CD4-positive, alpha-beta memory T cell (primary cell): ENCODE measurements at regions not wholly inside any gene's neighbourhood (a gene's known extent, or its start where the extent isn't known, plus 50 kb on each side); places are given as distances from the start of the nearest gene placed in this dataset.
A peak's percentile ranks its signal among the peaks of the same experiment; 100 is the strongest.

Source experiments
- CTCF ChIA-PET: fragments of 350-600 bp; sonication (Branson Sonifier 250); formaldehyde crosslinking; loops from one replicate; lab custom pipeline; 2021; ENCODE audit warnings: inconsistent platforms; ENCODE audit not compliant: partially characterized antibody; lab: Charles Lee
- POLR2A ChIA-PET: fragments of 350-600 bp; sonication (Branson Sonifier 250); formaldehyde crosslinking; loops from one replicate; lab custom pipeline; 2021; ENCODE audit not compliant: partially characterized antibody; lab: Charles Lee
- DNase-seq, 5 donors: peaks; one replicate each; pipeline versions ENCODE4 v3.0.0 to v3.0.0-alpha.2; 2020 to 2022; ENCODE audit warnings: mixed read lengths in 1 of 5
- H3K27ac ChIP-seq: one replicate; pipeline ENCODE4 v1.7.0; 2013; ENCODE audit warnings: low read depth, low read length
- H3K27me3 ChIP-seq: 2 replicates; pipeline ENCODE4 v1.7.0; 2013; ENCODE audit warnings: mild to moderate bottlenecking, low read length, moderate library complexity; ENCODE audit not compliant: insufficient read depth
- H3K36me3 ChIP-seq: 2 replicates; pipeline ENCODE4 v1.7.0; 2013; ENCODE audit warnings: mild to moderate bottlenecking, low read length, moderate library complexity; ENCODE audit not compliant: insufficient read depth
- H3K4me1 ChIP-seq: 2 replicates; pipeline ENCODE4 v1.7.0; 2013; ENCODE audit warnings: mild to moderate bottlenecking, low read length, moderate library complexity; ENCODE audit not compliant: insufficient read depth
- H3K4me3 ChIP-seq, 2 donors: one replicate each; pipeline ENCODE4 v1.7.0; 2013; ENCODE audit warnings: low read length in 2 of 2, mild to moderate bottlenecking in 1 of 2
- H3K9me3 ChIP-seq, 2 donors: one replicate each; pipeline ENCODE4 v1.7.0; 2013; ENCODE audit warnings: low read length in 2 of 2, control low read depth in 1 of 2; ENCODE audit not compliant: control insufficient read depth in 1 of 2
- H3K27ac Mint-ChIP-seq, 7 donors: one replicate each; pipeline ENCODE4 v1.8.0; 2020 to 2021; ENCODE audit warnings: mixed read lengths in 7 of 7, mild to moderate bottlenecking in 6 of 7, inconsistent platforms in 3 of 7, moderate library complexity in 3 of 7
- H3K27me3 Mint-ChIP-seq, 2 donors: one replicate each; pipeline ENCODE4 v1.8.0; 2020 to 2021; ENCODE audit warnings: mixed read lengths in 2 of 2
- H3K36me3 Mint-ChIP-seq, 2 donors: one replicate each; pipeline ENCODE4 v1.8.0; 2020 to 2021; ENCODE audit warnings: mixed read lengths in 2 of 2, inconsistent platforms in 1 of 2, mild to moderate bottlenecking in 1 of 2
- H3K4me1 Mint-ChIP-seq, 4 donors: one replicate each; pipeline ENCODE4 v1.8.0; 2020 to 2021; ENCODE audit warnings: mixed read lengths in 4 of 4, mild to moderate bottlenecking in 1 of 4
- H3K4me3 Mint-ChIP-seq, 8 donors: one replicate each; pipeline ENCODE4 v1.8.0; 2020 to 2021; ENCODE audit warnings: mixed read lengths in 8 of 8, mild to moderate bottlenecking in 7 of 8, moderate library complexity in 6 of 8, inconsistent platforms in 3 of 8
- H3K9me3 Mint-ChIP-seq, 8 donors: one replicate each; pipeline ENCODE4 v1.8.0; 2020 to 2021; ENCODE audit warnings: mixed read lengths in 8 of 8, mild to moderate bottlenecking in 5 of 8, inconsistent platforms in 3 of 8, moderate library complexity in 1 of 8
- intact Hi-C: fragments of 100-400 bp; cut with micrococcal nuclease; formaldehyde crosslinking; loops from one replicate; pipeline ENCODE4 v1.15.1; 2023

GRCh38 chr2:52745144-52745543 lies 1022.5 kb upstream of the CHAC2 start:
- no peaks in the 10 kb centered on the region for H3K4me1 ChIP-seq
- no peak for DNase-seq
- H3K27ac Mint-ChIP-seq: no peak overlapping the region
- H3K4me1 Mint-ChIP-seq: no peaks in the 10 kb centered on the region
- H3K4me3 ChIP-seq: no peak overlapping the region
- H3K9me3 Mint-ChIP-seq: peaks cover 0 to 30% (median 13%) of the 10 kb centered on the region in 8 donors
- POLR2A ChIA-PET: no interaction called here
- no peaks in the 10 kb centered on the region for H3K27me3 ChIP-seq
- no peaks in the 10 kb centered on the region for H3K9me3 ChIP-seq
- CTCF ChIA-PET: no interaction called here
- H3K36me3 Mint-ChIP-seq: peaks cover 0 to 3% of the 10 kb centered on the region in 2 donors
- no peak overlapping the region for H3K27ac ChIP-seq
- intact Hi-C loops: no loop called here
- no peaks in the 10 kb centered on the region for H3K27me3 Mint-ChIP-seq
- no peak overlapping the region for H3K4me3 Mint-ChIP-seq
- H3K36me3 ChIP-seq: no peaks in the 10 kb centered on the region

- ChIA-PET POLR2A (no interaction called here), CTCF (no interaction called here)
- Histone ChIP-seq H3K27me3 (no peaks in the 10 kb centered on the region), H3K36me3 (no peaks in the 10 kb centered on the region), H3K9me3 (no peaks in the 10 kb centered on the region), H3K4me3 (no peak overlapping the region), H3K4me1 (no peaks in the 10 kb centered on the region), H3K27ac (no peak overlapping the region)
- Mint-ChIP-seq H3K9me3 (peaks cover 0 to 11% (median 4%) of the 10 kb centered on the region in 8 donors), H3K27ac (no peak overlapping the region), H3K27me3 (no peaks in the 10 kb centered on the region), H3K4me3 (no peak overlapping the region), H3K36me3 (no peaks in the 10 kb centered on the region), H3K4me1 (no peaks in the 10 kb centered on the region)
- intact Hi-C loops: no loop called here
- no peak for DNase-seq
Observed at GRCh38 chr2:52732849-52733395, 1034.7 kb upstream of the CHAC2 start.

- no peaks in the 10 kb centered on the region for H3K4me1 ChIP-seq
- POLR2A ChIA-PET: no interaction called here
- no peak overlapping the region for H3K4me3 ChIP-seq
- DNase-seq: no peak
- Mint-ChIP-seq H3K27ac (peak overlapping the region in 1 of 7 donors; percentile 58), H3K4me1 (no peaks in the 10 kb centered on the region), H3K9me3 (peaks cover 2 to 19% (median 7%) of the 10 kb centered on the region in 8 donors), H3K4me3 (no peak overlapping the region), H3K36me3 (no peaks in the 10 kb centered on the region), H3K27me3 (no peaks in the 10 kb centered on the region)
- no peaks in the 10 kb centered on the region for H3K36me3 ChIP-seq
- H3K9me3 ChIP-seq: no peaks in the 10 kb centered on the region
- intact Hi-C loops: no loop called here
- no peaks in the 10 kb centered on the region for H3K27me3 ChIP-seq
- no peak overlapping the region for H3K27ac ChIP-seq
- CTCF ChIA-PET: no interaction called here
Observed at GRCh38 chr2:52724585-52724984, 1043.0 kb upstream of the CHAC2 start.

- no peak overlapping the region for H3K4me3 Mint-ChIP-seq
- DNase-seq: no peak
- Histone ChIP-seq H3K27ac (no peak overlapping the region), H3K9me3 (no peaks in the 10 kb centered on the region), H3K36me3 (no peaks in the 10 kb centered on the region), H3K4me1 (no peaks in the 10 kb centered on the region), H3K4me3 (no peak overlapping the region), H3K27me3 (no peaks in the 10 kb centered on the region)
- no peaks in the 10 kb centered on the region for H3K27me3 Mint-ChIP-seq
- no peak overlapping the region for H3K27ac Mint-ChIP-seq
- H3K36me3 Mint-ChIP-seq: no peaks in the 10 kb centered on the region
- no peaks in the 10 kb centered on the region for H3K4me1 Mint-ChIP-seq
- peaks cover 0 to 6% (median 1%) of the 10 kb centered on the region in 8 donors for H3K9me3 Mint-ChIP-seq
- intact Hi-C loops: no loop called here
- ChIA-PET POLR2A (no interaction called here), CTCF (no interaction called here)
Observed at GRCh38 chr2:52717836-52718235, 1049.8 kb upstream of the CHAC2 start.

GRCh38 chr2:52710810-52711618 lies 1056.6 kb upstream of the CHAC2 start:
- ChIA-PET CTCF (no interaction called here), POLR2A (no interaction called here)
- peaks cover 0 to 11% (median 2%) of the 10 kb centered on the region in 8 donors for H3K9me3 Mint-ChIP-seq
- no peaks in the 10 kb centered on the region for H3K36me3 ChIP-seq
- no peak overlapping the region for H3K27ac Mint-ChIP-seq
- no peaks in the 10 kb centered on the region for H3K4me1 ChIP-seq
- H3K4me1 Mint-ChIP-seq: no peaks in the 10 kb centered on the region
- no peaks in the 10 kb centered on the region for H3K27me3 ChIP-seq
- no peak overlapping the region for H3K4me3 Mint-ChIP-seq
- no peak overlapping the region for H3K27ac ChIP-seq
- no peak overlapping the region for H3K4me3 ChIP-seq
- intact Hi-C loops: no loop called here
- no peak for DNase-seq
- no peaks in the 10 kb centered on the region for H3K27me3 Mint-ChIP-seq
- no peaks in the 10 kb centered on the region for H3K36me3 Mint-ChIP-seq
- no peaks in the 10 kb centered on the region for H3K9me3 ChIP-seq

GRCh38 chr2:52704251-52704650 lies 1063.4 kb upstream of the CHAC2 start:
- Histone ChIP-seq H3K27me3 (no peaks in the 10 kb centered on the region), H3K4me1 (no peaks in the 10 kb centered on the region), H3K9me3 (no peaks in the 10 kb centered on the region), H3K27ac (no peak overlapping the region), H3K36me3 (no peaks in the 10 kb centered on the region), H3K4me3 (no peak overlapping the region)
- intact Hi-C loops: no loop called here
- POLR2A ChIA-PET: no interaction called here
- Mint-ChIP-seq H3K27me3 (no peaks in the 10 kb centered on the region), H3K9me3 (peaks cover 0 to 4% (median 1%) of the 10 kb centered on the region in 8 donors), H3K4me1 (no peaks in the 10 kb centered on the region), H3K4me3 (no peak overlapping the region), H3K36me3 (no peaks in the 10 kb centered on the region), H3K27ac (no peak overlapping the region)
- no peak for DNase-seq
- CTCF ChIA-PET: no interaction called here

GRCh38 chr2:52703004-52703403 lies 1064.6 kb upstream of the CHAC2 start:
- no peaks in the 10 kb centered on the region for H3K36me3 Mint-ChIP-seq
- H3K27me3 ChIP-seq: no peaks in the 10 kb centered on the region
- H3K4me3 ChIP-seq: no peak overlapping the region
- H3K27ac ChIP-seq: no peak overlapping the region
- intact Hi-C loops: no loop called here
- H3K36me3 ChIP-seq: no peaks in the 10 kb centered on the region
- ChIA-PET CTCF (no interaction called here), POLR2A (no interaction called here)
- H3K27me3 Mint-ChIP-seq: no peaks in the 10 kb centered on the region
- H3K4me3 Mint-ChIP-seq: no peak overlapping the region
- no peaks in the 10 kb centered on the region for H3K4me1 Mint-ChIP-seq
- no peaks in the 10 kb centered on the region for H3K9me3 ChIP-seq
- DNase-seq: peak in 1 of 5 donors; percentile 7
- peaks cover 0 to 4% (median 1%) of the 10 kb centered on the region in 8 donors for H3K9me3 Mint-ChIP-seq
- no peak overlapping the region for H3K27ac Mint-ChIP-seq
- H3K4me1 ChIP-seq: no peaks in the 10 kb centered on the region
